GM19372 (cell line): ENCODE measurements at regions not wholly inside any gene's neighbourhood (a gene's known extent, or its start where the extent isn't known, plus 50 kb on each side); places are given as distances from the start of the nearest gene placed in this dataset.

Experiments used
- ATAC-seq: cut with Tn5 transposase; IDR thresholded peaks from one replicate; pipeline ENCODE4 v1.9.1; 2021; ENCODE audit warnings: mild to moderate bottlenecking, low read depth, moderate library complexity; ENCODE audit not compliant: unreplicated experiment

- ATAC-seq = no peak
Observed at GRCh38 chr16:85251225-85251760, 139.0 kb upstream of the CIBAR2 start.

- no peak for ATAC-seq
Observed at GRCh38 chr16:85252014-85252413, 139.7 kb upstream of the CIBAR2 start.

GRCh38 chr16:85252461-85252860, 140.2 kb upstream of the CIBAR2 start:
- ATAC-seq = no peak

- no peak for ATAC-seq
Observed at GRCh38 chr16:85253084-85253941, 141.0 kb upstream of the CIBAR2 start.

GRCh38 chr16:85254051-85254450, 141.8 kb upstream of the CIBAR2 start:
- no peak for ATAC-seq

- no peak for ATAC-seq
Observed at GRCh38 chr16:85254921-85255320, 142.6 kb upstream of the CIBAR2 start.

GRCh38 chr16:85255777-85256176, 143.5 kb upstream of the CIBAR2 start:
- ATAC-seq = no peak

- ATAC-seq = no peak
Observed at GRCh38 chr16:85256190-85256739, 144.0 kb upstream of the CIBAR2 start.

- no peak for ATAC-seq
Observed at GRCh38 chr16:85257483-85257882, 145.2 kb upstream of the CIBAR2 start.

- ATAC-seq = no peak
Observed at GRCh38 chr16:85258166-85258565, 145.9 kb upstream of the CIBAR2 start.

- no peak for ATAC-seq
Observed at GRCh38 chr16:85258629-85259028, 146.4 kb upstream of the CIBAR2 start.

GRCh38 chr16:85259115-85259831, 147.0 kb upstream of the CIBAR2 start:
- no peak for ATAC-seq

- no peak for ATAC-seq
Observed at GRCh38 chr16:85259832-85260167, 147.5 kb upstream of the CIBAR2 start.

GRCh38 chr16:85261204-85261603, 148.9 kb upstream of the CIBAR2 start:
- no peak for ATAC-seq

GRCh38 chr16:85261657-85262557, 149.6 kb upstream of the CIBAR2 start:
- no peak for ATAC-seq

GRCh38 chr16:85262558-85263238, 150.4 kb upstream of the CIBAR2 start:
- ATAC-seq = no peak

- no peak for ATAC-seq
Observed at GRCh38 chr16:85263239-85263585, 150.9 kb upstream of the CIBAR2 start.

GRCh38 chr16:85264752-85265151, 152.5 kb upstream of the CIBAR2 start:
- ATAC-seq = no peak

GRCh38 chr16:85265161-85265784, 153.0 kb upstream of the CIBAR2 start:
- no peak for ATAC-seq
